ENCODE measurements at regions not wholly inside any gene's neighbourhood (a gene's known extent, or its start where the extent isn't known, plus 50 kb on each side); places are given as distances from the start of the nearest gene placed in this dataset.

DNA sequence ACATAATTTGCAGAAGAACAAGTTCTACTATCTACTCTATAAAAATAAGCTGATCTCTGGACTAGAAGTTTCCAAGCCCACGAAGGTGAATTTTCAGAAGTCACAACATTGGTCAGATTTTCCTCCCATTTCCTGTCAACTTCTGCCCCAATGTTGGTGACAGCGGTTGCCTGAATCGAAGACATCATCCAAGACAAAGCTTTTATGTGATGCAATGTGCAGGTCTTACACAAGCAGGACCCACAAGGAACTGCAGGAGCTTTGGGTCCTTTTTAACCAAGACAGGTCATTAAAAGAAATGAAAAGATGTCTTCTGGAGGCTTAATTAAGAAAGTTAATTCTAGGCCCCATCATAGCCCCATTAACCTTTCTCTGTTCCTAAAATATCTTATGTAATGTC is 125.6 kb upstream of the BLID start:
- Histone ChIP-seq H3K4me3 (ENCODE audit: insufficient read depth, low read depth, low read length) (no peak overlapping the region), H3K36me3 (replicated peaks; ENCODE audit: control insufficient read depth, insufficient read depth, low read length) (no peaks in the 10 kb centered on the region), H3K27me3 (ENCODE audit: control insufficient read depth, insufficient read depth, low read length) (no peaks in the 10 kb centered on the region)
- no peak for DNase-seq

GRCh38 chr11:122240638-122241037 is 124.6 kb upstream of the BLID start:
- Histone ChIP-seq H3K36me3 (replicated peaks; ENCODE audit: control insufficient read depth, insufficient read depth, low read length) (no peaks in the 10 kb centered on the region), H3K4me3 (ENCODE audit: insufficient read depth, low read depth, low read length) (no peak overlapping the region), H3K27me3 (ENCODE audit: control insufficient read depth, insufficient read depth, low read length) (no peaks in the 10 kb centered on the region)
- DNase-seq: no peak

GRCh38 chr11:122235615-122236014 is 119.6 kb upstream of the BLID start:
- Histone ChIP-seq H3K4me3 (ENCODE audit: insufficient read depth, low read depth, low read length) (no peak overlapping the region), H3K36me3 (replicated peaks; ENCODE audit: control insufficient read depth, insufficient read depth, low read length) (no peaks in the 10 kb centered on the region)
- no peak for DNase-seq

DNA sequence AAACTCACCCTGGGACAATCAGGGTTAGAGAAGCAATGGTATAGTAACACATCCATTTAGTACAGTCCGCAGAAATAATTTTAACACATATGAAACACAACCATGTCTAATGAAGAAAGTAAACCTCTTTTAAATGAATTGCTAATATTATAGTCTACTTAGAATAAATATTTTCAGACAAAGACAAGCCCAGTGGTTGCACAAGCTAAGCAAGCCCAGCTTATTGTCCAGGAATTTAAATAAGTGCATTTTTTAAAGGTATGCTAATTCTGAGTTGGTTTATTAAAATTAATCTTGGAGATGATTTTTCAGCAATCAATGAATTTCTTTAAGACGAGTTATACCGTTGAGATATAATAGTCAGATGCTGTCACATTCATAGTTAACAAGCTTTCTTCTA is 118.8 kb upstream of the BLID start:
- H3K27me3 ChIP-seq (ENCODE audit: control insufficient read depth, insufficient read depth, low read length): no peaks in the 10 kb centered on the region
- no peak for DNase-seq
- H3K4me3 ChIP-seq (ENCODE audit: insufficient read depth, low read depth, low read length): no peak overlapping the region
- H3K36me3 ChIP-seq (replicated peaks; ENCODE audit: control insufficient read depth, insufficient read depth, low read length): no peaks in the 10 kb centered on the region

More at GRCh38 chr11:122235615-122236014, 119.6 kb upstream of the BLID start:
- no peaks in the 10 kb centered on the region for H3K27me3 ChIP-seq (ENCODE audit: control insufficient read depth, insufficient read depth, low read length)

DNA sequence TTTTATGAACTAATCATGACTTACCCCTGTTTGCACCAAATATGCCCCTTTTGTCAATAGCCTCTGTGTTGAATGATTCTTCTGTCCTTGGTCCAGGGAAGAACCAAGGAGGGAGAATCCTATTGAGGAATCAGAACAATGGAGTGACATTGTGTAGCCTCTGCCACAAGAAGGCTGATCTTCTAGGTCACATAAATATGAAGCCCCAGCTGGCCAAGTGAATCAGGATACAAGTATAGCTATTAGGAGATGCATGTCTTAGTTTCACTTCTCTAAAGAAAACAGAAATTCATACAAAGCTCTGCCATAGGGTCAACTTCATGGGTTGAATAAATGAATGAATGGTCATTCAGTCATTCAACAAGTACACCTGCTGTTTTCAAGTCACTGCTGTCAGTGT is 118.2 kb upstream of the BLID start:
- Histone ChIP-seq H3K27me3 (ENCODE audit: control insufficient read depth, insufficient read depth, low read length) (no peaks in the 10 kb centered on the region), H3K4me3 (ENCODE audit: insufficient read depth, low read depth, low read length) (no peak overlapping the region), H3K36me3 (replicated peaks; ENCODE audit: control insufficient read depth, insufficient read depth, low read length) (no peaks in the 10 kb centered on the region)
- DNase-seq: no peak

GRCh38 chr11:122232985-122233384 is 117.0 kb upstream of the BLID start:
- Histone ChIP-seq H3K4me3 (ENCODE audit: insufficient read depth, low read depth, low read length) (no peak overlapping the region), H3K27me3 (ENCODE audit: control insufficient read depth, insufficient read depth, low read length) (no peaks in the 10 kb centered on the region), H3K36me3 (replicated peaks; ENCODE audit: control insufficient read depth, insufficient read depth, low read length) (no peaks in the 10 kb centered on the region)
- no peak for DNase-seq

DNA sequence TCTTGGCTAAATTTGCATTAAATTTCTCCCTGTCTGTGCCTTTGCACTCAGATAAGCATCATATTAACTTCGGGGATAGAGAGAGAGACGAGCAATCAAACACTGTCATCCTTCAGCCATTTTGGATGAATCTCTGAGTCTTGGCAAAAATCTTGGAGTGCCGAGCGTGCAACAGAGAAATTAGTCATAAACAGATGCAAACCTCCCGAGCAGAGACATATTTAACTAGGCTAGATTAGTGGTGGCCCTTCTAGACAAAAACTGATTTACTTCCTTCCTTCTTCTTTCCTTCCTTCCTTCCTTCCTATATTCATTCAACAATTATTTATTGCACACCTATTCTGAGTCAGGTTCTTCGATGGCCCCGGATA is 114.4 kb upstream of the BLID start:
- Histone ChIP-seq H3K27me3 (ENCODE audit: control insufficient read depth, insufficient read depth, low read length) (no peaks in the 10 kb centered on the region), H3K4me3 (ENCODE audit: insufficient read depth, low read depth, low read length) (no peak overlapping the region), H3K36me3 (replicated peaks; ENCODE audit: control insufficient read depth, insufficient read depth, low read length) (no peaks in the 10 kb centered on the region)
- no peak for DNase-seq

- DNase-seq: peak; percentile 32
- H3K36me3 ChIP-seq (replicated peaks; ENCODE audit: control insufficient read depth, insufficient read depth, low read length): no peaks in the 10 kb centered on the region
- H3K27me3 ChIP-seq (ENCODE audit: control insufficient read depth, insufficient read depth, low read length): no peaks in the 10 kb centered on the region
- no peak overlapping the region for H3K4me3 ChIP-seq (ENCODE audit: insufficient read depth, low read depth, low read length)
These were observed 113.7 kb upstream of the BLID start for GRCh38 chr11:122229481-122230384.

GRCh38 chr11:122229078-122229477 is 113.1 kb upstream of the BLID start:
- no peak for DNase-seq
- H3K27me3 ChIP-seq (ENCODE audit: control insufficient read depth, insufficient read depth, low read length): no peaks in the 10 kb centered on the region
- H3K36me3 ChIP-seq (replicated peaks; ENCODE audit: control insufficient read depth, insufficient read depth, low read length): no peaks in the 10 kb centered on the region
- no peak overlapping the region for H3K4me3 ChIP-seq (ENCODE audit: insufficient read depth, low read depth, low read length)

- H3K27me3 ChIP-seq (ENCODE audit: control insufficient read depth, insufficient read depth, low read length): no peaks in the 10 kb centered on the region
- no peak for DNase-seq
- no peaks in the 10 kb centered on the region for H3K36me3 ChIP-seq (replicated peaks; ENCODE audit: control insufficient read depth, insufficient read depth, low read length)
- no peak overlapping the region for H3K4me3 ChIP-seq (ENCODE audit: insufficient read depth, low read depth, low read length)
These were observed 110.9 kb upstream of the BLID start for GRCh38 chr11:122226810-122227379.

- H3K27me3 ChIP-seq (ENCODE audit: control insufficient read depth, insufficient read depth, low read length): no peaks in the 10 kb centered on the region
- no peaks in the 10 kb centered on the region for H3K36me3 ChIP-seq (replicated peaks; ENCODE audit: control insufficient read depth, insufficient read depth, low read length)
- H3K4me3 ChIP-seq (ENCODE audit: insufficient read depth, low read depth, low read length): no peak overlapping the region
- no peak for DNase-seq
These were observed 108.9 kb upstream of the BLID start for GRCh38 chr11:122224867-122225266.

GRCh38 chr11:122220321-122220720 is 104.3 kb upstream of the BLID start:
- Histone ChIP-seq H3K4me3 (ENCODE audit: insufficient read depth, low read depth, low read length) (no peak overlapping the region), H3K27me3 (ENCODE audit: control insufficient read depth, insufficient read depth, low read length) (no peaks in the 10 kb centered on the region), H3K36me3 (replicated peaks; ENCODE audit: control insufficient read depth, insufficient read depth, low read length) (no peaks in the 10 kb centered on the region)
- no peak for DNase-seq

DNA sequence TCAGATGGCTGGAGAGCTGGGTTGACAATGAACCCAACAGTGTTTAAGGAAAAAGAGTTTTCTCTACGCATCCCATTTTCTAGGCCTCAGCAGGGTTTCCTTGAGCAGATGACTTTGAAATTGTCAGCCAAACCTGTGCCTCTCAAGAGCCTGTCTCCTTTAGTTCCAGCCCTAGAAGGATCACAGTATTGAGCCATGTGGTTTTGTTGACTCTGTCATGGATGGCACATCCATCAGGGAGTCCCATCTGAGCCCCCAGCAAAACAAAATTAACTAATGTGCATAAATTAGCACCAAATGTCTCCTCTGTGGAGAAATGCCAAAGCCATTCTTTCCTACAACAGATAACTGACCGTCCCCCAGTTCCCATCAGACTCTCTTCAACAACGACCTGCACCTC is 103.8 kb upstream of the BLID start:
- Histone ChIP-seq H3K27me3 (ENCODE audit: control insufficient read depth, insufficient read depth, low read length) (no peaks in the 10 kb centered on the region), H3K36me3 (replicated peaks; ENCODE audit: control insufficient read depth, insufficient read depth, low read length) (no peaks in the 10 kb centered on the region), H3K4me3 (ENCODE audit: insufficient read depth, low read depth, low read length) (no peak overlapping the region)
- no peak for DNase-seq

- Histone ChIP-seq H3K27me3 (ENCODE audit: control insufficient read depth, insufficient read depth, low read length) (no peaks in the 10 kb centered on the region), H3K4me3 (ENCODE audit: insufficient read depth, low read depth, low read length) (no peak overlapping the region), H3K36me3 (replicated peaks; ENCODE audit: control insufficient read depth, insufficient read depth, low read length) (no peaks in the 10 kb centered on the region)
- peak; percentile 87 for DNase-seq
These were observed 99.4 kb upstream of the BLID start for GRCh38 chr11:122215244-122215992.

- H3K4me3 ChIP-seq (ENCODE audit: insufficient read depth, low read depth, low read length): no peak overlapping the region
These were observed 98.6 kb upstream of the BLID start for GRCh38 chr11:122214567-122214966.

More at GRCh38 chr11:122214567-122214966, 98.6 kb upstream of the BLID start:
- Histone ChIP-seq H3K27me3 (ENCODE audit: control insufficient read depth, insufficient read depth, low read length) (no peaks in the 10 kb centered on the region), H3K36me3 (replicated peaks; ENCODE audit: control insufficient read depth, insufficient read depth, low read length) (no peaks in the 10 kb centered on the region)
- no peak for DNase-seq
